ENCODE measurements at regions not wholly inside any gene's neighbourhood (a gene's known extent, or its start where the extent isn't known, plus 50 kb on each side); places are given as distances from the start of the nearest gene placed in this dataset.

- peaks cover 48% of the 10 kb centered on the region for H3K27me3 ChIP-seq (replicated peaks; ENCODE audit: insufficient read depth, low read depth, low read length, poor library complexity)
- POLR2A ChIA-PET (ENCODE audit: low non-redundant PET), result no interaction called here
- CTCF ChIA-PET, result no interaction called here
- H3K4me1 ChIP-seq (ENCODE audit: insufficient read depth, low read length, poor library complexity, severe bottlenecking), result no peaks in the 10 kb centered on the region
- H3K4me3 ChIP-seq (ENCODE audit: low read depth, low read length, poor library complexity, severe bottlenecking), result no peak overlapping the region
- no peaks in the 10 kb centered on the region for H3K36me3 ChIP-seq (ENCODE audit: insufficient read depth, low read length, poor library complexity, severe bottlenecking)
- no TSS peak for BruUV-seq (replicated peaks)
- no peaks in the 10 kb centered on the region for H3K9me3 ChIP-seq (ENCODE audit: low read depth, low read length, poor library complexity, severe bottlenecking)
- H3K27ac ChIP-seq (ENCODE audit: low read depth, low read length, poor library complexity, severe bottlenecking), result no peak overlapping the region
- TF ChIP-seq CTCF (conservative IDR thresholded peaks at IDR 0.05; ENCODE audit: low read depth, low read length) (no peak), EZH2 (IDR thresholded peaks at IDR 0.05; ENCODE audit: borderline replicate concordance, low read depth, low read length, poor library complexity, severe bottlenecking) (no peak)
- DNase-seq (ENCODE audit: low spot score), result no peak
- intact Hi-C loops (cut with micrococcal nuclease; ENCODE audit: unreplicated experiment), result no loop called here
These were observed 107.0 kb downstream of the ZC3H11B start for GRCh38 chr1:219505886-219506285.

- Histone ChIP-seq H3K4me3 (ENCODE audit: low read depth, low read length, poor library complexity, severe bottlenecking) (no peak overlapping the region), H3K27me3 (replicated peaks; ENCODE audit: insufficient read depth, low read depth, low read length, poor library complexity) (peaks cover 53% of the 10 kb centered on the region), H3K9me3 (ENCODE audit: low read depth, low read length, poor library complexity, severe bottlenecking) (no peaks in the 10 kb centered on the region), H3K36me3 (ENCODE audit: insufficient read depth, low read length, poor library complexity, severe bottlenecking) (no peaks in the 10 kb centered on the region), H3K27ac (ENCODE audit: low read depth, low read length, poor library complexity, severe bottlenecking) (no peak overlapping the region), H3K4me1 (ENCODE audit: insufficient read depth, low read length, poor library complexity, severe bottlenecking) (no peaks in the 10 kb centered on the region)
- no peak for TF ChIP-seq CTCF (conservative IDR thresholded peaks at IDR 0.05; ENCODE audit: low read depth, low read length)
- TF ChIP-seq EZH2 (IDR thresholded peaks at IDR 0.05; ENCODE audit: borderline replicate concordance, low read depth, low read length, poor library complexity, severe bottlenecking), result no peak
- no TSS peak for BruUV-seq (replicated peaks)
- POLR2A ChIA-PET (ENCODE audit: low non-redundant PET), result no interaction called here
- intact Hi-C loops (cut with micrococcal nuclease; ENCODE audit: unreplicated experiment), result no loop called here
- CTCF ChIA-PET, result no interaction called here
- DNase-seq (ENCODE audit: low spot score), result no peak
These were observed 109.3 kb downstream of the ZC3H11B start for GRCh38 chr1:219503604-219504003.

- Histone ChIP-seq H3K4me1 (ENCODE audit: insufficient read depth, low read length, poor library complexity, severe bottlenecking) (no peaks in the 10 kb centered on the region), H3K27ac (ENCODE audit: low read depth, low read length, poor library complexity, severe bottlenecking) (no peak overlapping the region), H3K36me3 (ENCODE audit: insufficient read depth, low read length, poor library complexity, severe bottlenecking) (no peaks in the 10 kb centered on the region), H3K9me3 (ENCODE audit: low read depth, low read length, poor library complexity, severe bottlenecking) (no peaks in the 10 kb centered on the region), H3K27me3 (replicated peaks; ENCODE audit: insufficient read depth, low read depth, low read length, poor library complexity) (peaks cover 35% of the 10 kb centered on the region), H3K4me3 (ENCODE audit: low read depth, low read length, poor library complexity, severe bottlenecking) (no peak overlapping the region)
- BruUV-seq (replicated peaks), result no TSS peak
- CTCF ChIA-PET, result no interaction called here
- TF ChIP-seq EZH2 (IDR thresholded peaks at IDR 0.05; ENCODE audit: borderline replicate concordance, low read depth, low read length, poor library complexity, severe bottlenecking), result no peak
- TF ChIP-seq CTCF (conservative IDR thresholded peaks at IDR 0.05; ENCODE audit: low read depth, low read length), result no peak
- intact Hi-C loops (cut with micrococcal nuclease; ENCODE audit: unreplicated experiment), result no loop called here
- DNase-seq (ENCODE audit: low spot score), result no peak
- POLR2A ChIA-PET (ENCODE audit: low non-redundant PET), result no interaction called here
These were observed 112.5 kb downstream of the ZC3H11B start for GRCh38 chr1:219500327-219500897.
